GM12865 (cell line): ENCODE measurements at regions not wholly inside any gene's neighbourhood (a gene's known extent, or its start where the extent isn't known, plus 50 kb on each side); places are given as distances from the start of the nearest gene placed in this dataset.

Source experiments
- DNase-seq: peaks from one replicate; pipeline ENCODE4 v3.0.0; 2010; ENCODE audit warnings: low read depth
- H3K4me3 ChIP-seq: 2 replicates; pipeline ENCODE4 v1.5.1; 2011; ENCODE audit warnings: mild to moderate bottlenecking, low read depth, low read length, control low read depth
- TF ChIP-seq, protein P1 (sequence below): IDR thresholded peaks from 2 replicates; pipeline ENCODE4 v1.5.1; 2011; ENCODE audit warnings: low read length, control low read depth, low read depth, inconsistent platforms; ENCODE audit not compliant: insufficient read depth; ENCODE audit errors: missing control alignments

DNA sequence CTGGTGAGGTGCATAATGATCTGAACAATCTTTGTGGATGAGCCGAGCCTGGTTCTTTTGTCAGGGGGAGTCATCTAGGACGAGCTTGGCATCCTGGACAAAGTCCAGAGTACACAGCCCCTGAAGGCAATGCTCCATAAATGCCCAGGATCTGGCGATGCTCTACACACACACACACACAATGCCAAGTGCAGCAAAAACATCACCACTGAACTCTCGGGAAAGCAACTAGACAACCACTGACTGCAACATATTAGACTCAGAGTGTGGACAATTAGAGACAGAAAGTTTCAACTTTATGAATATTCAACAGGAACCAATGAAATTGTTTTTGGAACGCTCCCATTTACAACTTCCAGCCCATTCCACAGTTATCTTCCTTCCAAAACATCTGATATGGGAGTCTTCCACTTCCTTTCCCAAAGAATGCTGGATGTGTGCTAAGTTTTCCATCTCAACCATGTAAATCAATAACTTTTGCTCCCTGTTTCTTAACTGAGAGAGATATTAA lies 227.6 kb upstream of the ANKRD55 start:
- TF ChIP-seq, protein P1, sequence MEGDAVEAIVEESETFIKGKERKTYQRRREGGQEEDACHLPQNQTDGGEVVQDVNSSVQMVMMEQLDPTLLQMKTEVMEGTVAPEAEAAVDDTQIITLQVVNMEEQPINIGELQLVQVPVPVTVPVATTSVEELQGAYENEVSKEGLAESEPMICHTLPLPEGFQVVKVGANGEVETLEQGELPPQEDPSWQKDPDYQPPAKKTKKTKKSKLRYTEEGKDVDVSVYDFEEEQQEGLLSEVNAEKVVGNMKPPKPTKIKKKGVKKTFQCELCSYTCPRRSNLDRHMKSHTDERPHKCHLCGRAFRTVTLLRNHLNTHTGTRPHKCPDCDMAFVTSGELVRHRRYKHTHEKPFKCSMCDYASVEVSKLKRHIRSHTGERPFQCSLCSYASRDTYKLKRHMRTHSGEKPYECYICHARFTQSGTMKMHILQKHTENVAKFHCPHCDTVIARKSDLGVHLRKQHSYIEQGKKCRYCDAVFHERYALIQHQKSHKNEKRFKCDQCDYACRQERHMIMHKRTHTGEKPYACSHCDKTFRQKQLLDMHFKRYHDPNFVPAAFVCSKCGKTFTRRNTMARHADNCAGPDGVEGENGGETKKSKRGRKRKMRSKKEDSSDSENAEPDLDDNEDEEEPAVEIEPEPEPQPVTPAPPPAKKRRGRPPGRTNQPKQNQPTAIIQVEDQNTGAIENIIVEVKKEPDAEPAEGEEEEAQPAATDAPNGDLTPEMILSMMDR: no peak
- H3K4me3 ChIP-seq: no peak overlapping the region
- DNase-seq: no peak

DNA sequence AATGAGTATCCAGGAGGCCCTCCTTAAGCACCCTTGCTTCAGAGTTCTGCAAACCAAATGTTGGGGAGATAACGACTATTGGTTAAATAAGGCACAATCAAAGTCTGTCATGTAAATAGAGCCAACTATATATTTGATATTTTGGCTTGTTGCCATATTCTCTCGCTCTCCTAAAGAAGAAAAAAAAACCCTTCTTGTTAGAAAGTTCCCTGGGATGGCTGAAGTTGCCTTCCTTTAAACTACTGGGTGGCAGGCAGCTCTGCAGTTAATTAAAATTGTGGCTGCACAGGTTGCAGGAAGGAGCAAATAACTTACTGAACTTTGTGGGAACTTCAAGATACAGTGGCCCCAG lies 227.0 kb upstream of the ANKRD55 start:
- TF ChIP-seq, protein P1: no peak
- no peak for DNase-seq

DNA sequence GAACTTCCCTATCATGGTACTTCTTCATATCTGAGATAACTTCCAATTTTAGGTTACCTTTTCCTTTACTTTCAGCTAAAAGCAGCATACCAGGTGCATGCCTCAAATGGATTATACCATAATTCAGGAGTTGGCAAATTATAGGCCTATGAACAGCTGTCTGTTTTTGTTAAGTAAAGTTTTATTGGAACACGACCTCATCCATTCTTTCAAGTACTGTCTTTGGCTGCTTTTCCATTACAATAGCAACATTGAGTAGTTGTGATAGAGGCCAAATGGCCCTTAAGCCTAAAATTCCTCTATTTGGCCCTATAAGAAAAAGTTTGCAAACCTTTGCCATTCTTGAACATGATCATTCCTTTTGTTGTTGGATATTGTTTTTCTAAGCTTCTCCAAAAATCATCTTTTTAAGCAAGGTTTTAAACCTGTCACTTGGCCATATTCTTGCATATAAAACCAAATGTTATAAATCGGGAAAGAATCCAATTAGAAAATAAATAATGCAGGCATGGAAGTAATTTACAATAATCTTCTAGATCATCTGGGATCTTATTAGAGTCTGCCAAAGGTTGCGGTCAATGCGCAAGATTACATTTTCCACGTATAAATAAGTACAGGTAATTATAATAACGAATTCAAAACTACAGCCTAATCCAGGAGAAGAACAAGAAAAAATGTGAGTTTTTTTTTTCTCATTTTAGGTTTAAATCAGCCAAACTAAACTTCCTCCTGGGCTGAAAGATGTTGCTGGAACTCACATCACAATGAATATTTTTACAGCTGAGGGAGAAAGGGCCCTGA lies 226.5 kb upstream of the ANKRD55 start:
- DNase-seq: no peak
- H3K4me3 ChIP-seq: no peak overlapping the region
- TF ChIP-seq, protein P1: no peak

More for the DNA sequence above, 227.0 kb upstream of the ANKRD55 start:
- no peak overlapping the region for H3K4me3 ChIP-seq

DNA sequence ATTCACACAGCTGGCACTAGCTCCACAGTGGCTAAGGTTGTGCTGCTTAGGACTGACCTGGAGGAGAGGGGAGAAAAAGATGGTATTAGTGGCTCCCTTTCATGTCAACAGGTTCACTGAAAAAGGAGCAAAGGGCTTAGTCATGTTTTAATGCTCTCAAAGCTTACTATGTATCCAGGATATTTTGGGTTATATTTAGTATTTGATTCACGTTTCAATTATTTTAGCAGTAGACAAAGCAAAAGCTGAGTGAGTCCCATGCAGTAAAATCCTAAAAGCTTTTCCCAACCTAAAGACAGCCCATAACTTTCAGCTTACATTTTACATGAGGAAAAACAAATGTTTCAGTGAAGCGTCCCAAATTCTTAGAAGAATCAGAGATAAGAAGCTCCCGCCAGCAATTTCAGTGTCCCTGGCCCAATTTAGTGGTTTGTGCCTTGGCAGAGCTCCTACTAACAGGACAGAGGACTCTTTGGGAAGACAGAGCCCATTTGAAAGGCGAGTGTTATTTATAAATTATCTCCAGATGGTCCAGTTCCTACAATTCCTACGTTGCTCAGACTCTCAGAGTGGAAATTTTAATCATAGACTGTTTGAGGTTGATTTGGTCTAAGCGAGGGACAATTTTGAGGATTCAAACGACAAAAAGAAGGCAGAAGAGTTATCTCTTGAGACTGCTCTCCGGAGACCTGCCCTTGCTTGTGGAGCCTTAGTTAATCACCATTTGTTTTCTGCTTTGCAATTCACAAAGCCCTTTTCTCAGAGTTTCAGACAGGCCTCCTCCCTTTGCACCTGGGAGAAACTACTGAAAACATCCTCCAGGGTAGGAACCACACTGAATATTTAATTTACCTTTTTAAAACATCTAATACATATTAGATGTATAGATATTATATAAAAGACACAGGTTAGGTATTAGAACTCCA lies 225.0 kb upstream of the ANKRD55 start:
- no peak for DNase-seq
- no peak overlapping the region for H3K4me3 ChIP-seq
- TF ChIP-seq, protein P1: no peak

DNA sequence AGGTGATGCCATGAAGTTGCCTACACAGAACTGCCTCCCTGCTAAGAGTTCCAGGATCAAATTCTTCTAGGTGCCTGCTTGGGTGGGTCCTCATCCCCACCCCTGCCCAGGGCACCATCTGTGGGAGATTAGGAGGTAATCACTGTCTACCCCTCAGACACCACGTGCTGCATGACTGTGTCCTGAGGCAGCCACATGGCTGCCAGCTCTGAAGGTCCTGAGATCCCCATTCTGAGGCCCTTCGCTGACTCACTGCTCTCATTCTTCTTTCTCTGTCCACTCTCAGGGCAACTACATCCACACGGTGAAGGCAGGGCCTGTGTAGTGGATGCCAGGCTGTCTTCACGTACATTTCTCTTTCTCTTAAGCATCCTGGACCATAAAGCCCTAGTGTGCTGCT lies 222.9 kb upstream of the ANKRD55 start:
- TF ChIP-seq, protein P1: no peak
- no peak overlapping the region for H3K4me3 ChIP-seq
- DNase-seq: no peak

DNA sequence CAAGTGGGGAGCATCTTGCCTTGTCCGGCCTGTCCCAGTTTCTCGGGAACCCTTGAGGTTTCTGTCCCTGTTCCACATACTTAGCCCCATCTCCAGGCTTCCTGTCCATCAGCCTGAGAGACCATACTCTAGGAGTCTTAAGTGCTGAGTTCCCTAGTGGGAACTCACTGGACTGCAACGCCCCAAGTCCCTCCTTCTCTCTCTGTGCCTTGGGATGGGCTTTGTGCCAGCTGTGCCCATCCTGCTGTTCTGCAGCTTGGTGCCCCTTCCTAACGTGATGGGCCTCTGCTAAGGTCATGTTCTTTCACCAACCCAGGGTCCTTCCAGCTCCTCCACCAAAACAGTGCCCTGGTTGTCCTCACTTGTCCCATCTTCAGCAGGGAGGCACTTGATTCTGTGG lies 222.3 kb upstream of the ANKRD55 start:
- DNase-seq: no peak
- TF ChIP-seq, protein P1: no peak
- H3K4me3 ChIP-seq: no peak overlapping the region
